Dedifferentiated amniotic fluid mesenchymal stem cell (primary cell): ENCODE measurements at regions not wholly inside any gene's neighbourhood (a gene's known extent, or its start where the extent isn't known, plus 50 kb on each side); places are given as distances from the start of the nearest gene placed in this dataset.

Experiments used
- DNase-seq: peaks from one replicate; pipeline ENCODE4 v3.0.0-alpha.2; 2016; ENCODE audit errors: extremely low spot score

DNA sequence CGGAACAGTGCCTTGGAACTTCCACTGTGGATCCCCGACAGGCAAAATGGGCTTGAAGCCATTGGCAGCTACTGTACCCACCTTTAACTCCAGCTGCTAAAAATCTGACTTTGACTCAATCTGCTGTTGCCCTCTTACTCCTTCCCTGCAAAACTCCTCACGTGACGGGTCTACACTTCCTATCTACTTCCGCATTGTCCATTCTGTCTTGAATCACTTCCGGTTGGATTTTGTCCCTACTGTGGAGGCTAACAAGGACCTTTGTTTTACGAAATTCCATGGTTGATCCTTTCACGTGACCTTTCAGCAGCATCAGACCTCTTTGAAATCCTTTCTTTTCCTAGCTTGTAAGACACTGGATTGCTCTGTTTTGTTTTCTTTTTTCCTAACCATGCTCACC, 268.4 kb downstream of the PRDM2 start:
- DNase-seq: no peak

DNA sequence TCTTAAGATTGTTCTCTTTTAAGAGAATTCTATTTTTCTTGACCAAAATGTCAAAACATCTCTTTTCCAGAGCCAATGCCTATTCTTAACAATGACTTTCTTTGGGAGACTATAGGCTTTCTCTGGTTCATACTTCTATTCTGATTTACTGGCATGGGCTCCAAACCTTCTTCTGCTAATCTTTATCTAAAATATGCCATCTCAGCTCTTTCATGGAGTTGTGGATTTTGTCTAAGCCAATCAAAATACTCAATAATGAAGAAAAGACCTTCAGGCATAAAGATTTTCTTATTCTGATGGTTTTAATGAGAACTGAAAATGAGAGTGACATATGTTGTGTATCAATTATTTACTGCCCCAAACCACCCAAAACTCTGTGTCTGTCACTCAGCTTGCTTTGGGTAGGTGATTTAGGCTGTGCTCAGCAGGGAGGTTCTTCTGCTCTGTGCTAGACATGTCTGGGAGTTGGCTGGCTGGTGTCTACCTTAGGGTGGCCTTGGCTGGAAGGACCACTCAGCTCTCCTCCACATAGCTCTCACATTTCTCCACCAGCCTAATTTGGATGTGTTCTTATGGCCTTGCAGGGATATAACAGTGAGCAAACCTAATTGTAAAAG, 270.8 kb downstream of the PRDM2 start:
- DNase-seq: no peak

DNA sequence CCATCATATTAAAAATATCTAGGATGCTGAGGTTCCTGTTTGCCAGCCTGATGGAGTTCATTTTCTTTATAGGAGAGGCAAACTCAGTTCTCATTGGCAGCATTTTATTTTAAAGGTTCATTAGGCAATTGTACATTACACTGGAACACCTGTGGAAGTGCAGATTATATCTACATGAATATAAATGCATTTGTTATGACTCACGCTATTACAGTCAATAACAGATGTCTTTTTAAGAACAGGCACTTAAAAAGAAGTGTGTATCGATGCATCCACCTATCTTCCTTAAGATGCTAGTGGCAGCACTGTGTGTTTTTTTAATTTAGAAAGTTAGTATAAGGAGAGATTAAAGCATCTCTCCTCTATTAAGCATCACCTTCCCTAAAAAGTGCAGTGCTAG, 276.5 kb downstream of the PRDM2 start:
- no peak for DNase-seq

DNA sequence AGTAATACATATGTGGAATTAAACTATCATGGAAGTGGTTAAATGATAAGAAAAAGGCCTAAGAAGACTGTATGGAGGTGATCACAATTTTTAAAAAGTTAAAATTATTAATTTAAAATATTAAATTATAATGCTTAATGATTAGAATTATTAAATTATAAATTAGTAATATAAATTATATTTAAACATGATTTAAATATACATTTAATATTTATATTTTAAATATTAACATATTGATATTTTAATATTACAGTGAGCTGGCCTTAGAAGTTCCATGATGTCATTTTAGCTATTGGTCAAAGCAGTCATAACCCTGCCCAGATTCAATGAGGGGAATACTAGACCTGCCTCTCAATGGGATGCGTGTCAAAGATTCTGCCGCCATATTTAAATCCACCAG, 281.2 kb downstream of the PRDM2 start:
- DNase-seq: no peak

DNA sequence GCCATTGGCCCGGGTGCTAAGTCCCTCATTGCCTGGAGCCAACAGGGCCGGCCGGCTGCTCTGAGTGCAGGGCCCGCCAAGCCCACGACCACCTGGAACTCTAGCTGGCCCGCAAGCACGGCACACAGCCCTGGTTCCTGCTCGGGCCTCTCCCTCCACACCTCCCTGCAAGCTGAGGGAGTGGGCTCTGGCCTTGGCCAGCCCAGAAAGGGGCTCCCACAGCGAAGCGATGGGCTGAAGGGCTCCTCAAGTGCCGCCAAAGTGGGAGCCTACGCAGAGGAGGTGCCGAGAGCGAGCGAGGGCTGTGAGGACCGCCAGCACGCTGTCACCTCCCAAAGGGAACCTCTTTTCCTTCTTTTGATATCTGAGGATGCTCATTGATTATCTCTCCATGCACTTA, 283.4 kb downstream of the PRDM2 start:
- no peak for DNase-seq

DNA sequence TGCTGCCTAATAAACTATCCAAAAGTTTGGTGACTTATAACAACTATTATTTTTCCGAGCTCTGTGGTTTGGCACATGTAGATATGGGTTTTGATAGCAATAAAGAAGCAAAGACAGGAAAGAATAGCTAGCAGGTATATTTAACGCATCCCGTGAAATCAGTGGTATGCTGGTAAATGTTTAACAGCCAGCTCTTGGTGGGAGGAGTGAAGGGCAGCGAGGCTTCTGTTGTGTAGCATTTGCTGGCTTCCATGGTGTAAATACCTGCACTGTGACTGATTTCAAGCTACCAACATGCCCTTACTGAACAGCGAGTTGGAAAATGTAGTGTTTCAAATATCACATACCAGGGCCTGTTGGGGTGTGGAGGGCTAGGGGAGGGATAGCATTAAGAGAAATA, 291.0 kb downstream of the PRDM2 start:
- DNase-seq: no peak

DNA sequence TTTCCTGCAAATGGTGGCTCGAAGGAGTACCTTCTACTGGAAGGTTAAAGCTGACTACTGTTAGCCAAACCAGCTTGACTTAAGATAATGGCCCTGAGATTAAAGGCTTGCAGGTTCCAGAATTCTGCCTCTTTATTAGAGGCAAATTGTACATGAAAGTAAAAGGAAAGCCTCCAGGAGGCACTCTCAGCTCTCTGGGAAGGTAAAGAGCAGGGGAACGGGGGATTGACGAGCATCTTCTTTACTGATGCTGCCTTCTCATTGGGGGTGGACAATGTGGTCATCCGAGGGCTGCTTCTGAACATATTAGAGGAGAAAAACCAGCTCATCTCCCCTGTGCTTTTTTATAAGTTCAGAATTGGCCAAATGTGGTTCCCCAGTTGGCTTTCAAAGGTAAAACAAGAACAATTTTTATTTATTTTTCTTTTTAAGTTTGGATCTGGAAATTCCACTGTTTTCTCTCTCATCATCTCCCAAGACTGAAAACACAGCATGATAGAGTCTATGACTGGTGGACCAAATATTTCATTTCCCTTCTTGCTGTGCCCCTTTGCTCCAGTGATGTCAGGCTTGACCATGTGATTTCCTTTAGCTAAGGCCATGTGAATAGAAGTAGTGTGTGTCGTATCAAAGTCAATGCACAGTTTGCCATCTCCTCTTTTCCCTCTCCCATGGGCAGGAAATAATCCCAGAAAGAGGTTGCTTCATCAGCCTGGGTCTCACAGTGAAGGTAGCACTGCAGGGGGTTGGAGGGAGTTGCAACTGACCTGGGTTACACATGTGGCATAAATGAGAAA, 292.7 kb downstream of the PRDM2 start:
- DNase-seq: no peak

DNA sequence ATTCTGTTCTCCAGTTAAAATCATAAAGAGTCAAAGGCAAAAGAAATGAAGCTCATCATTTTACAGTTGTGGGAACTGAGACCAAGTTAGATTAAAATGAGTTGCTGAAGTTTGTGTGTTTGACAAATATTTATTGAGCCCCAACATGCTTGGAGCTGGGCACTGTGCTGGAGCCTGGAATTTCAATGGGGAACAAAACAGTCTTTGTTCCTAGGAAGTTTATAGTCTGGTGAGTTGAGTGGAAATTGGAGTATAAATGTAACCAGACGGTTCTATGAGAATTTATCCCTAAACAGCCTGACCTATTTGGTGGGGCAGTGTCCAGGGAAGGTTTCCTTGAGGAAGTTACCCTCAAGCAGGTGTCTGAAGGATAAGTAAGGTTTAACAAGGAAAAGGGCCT, 294.4 kb downstream of the PRDM2 start:
- no peak for DNase-seq

DNA sequence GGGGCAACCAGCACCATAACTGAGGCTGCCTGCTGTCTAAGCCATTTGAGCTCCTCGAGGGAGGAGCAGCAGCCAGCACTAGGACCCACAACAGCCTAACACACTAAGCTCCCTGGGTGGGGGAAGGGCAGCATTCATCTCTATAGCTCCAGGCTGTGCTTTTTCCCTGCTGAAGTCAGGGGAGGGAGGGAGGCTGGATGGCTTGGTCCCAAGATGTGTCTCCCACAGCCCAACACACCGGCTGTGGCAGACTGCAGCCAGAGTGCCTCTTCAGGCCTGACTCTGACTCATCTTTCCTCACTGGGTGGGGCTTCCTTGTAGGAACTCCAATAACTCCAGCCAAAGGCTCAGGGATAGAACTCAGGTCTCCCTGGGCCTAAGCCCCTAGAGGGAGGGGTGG, 296.3 kb downstream of the PRDM2 start:
- DNase-seq: no peak

DNA sequence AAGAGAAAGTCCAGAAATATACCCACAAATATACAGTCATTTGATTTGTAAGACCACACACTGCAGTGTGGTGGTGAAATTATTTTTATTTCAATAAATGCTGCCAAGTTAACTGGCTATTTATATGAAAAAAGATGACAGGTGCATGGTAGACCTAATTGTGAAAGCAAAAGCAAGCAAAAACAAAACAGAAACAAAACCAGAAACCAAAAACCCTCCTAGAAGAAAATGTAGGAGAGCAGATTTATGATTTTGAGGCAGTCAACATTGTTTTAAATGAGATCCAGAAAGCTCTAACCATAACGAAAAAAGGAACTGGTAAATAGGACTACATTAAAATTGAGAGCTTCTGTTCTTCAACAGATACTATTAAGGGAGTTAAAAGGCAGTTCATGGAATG, 303.6 kb downstream of the PRDM2 start:
- DNase-seq: no peak

DNA sequence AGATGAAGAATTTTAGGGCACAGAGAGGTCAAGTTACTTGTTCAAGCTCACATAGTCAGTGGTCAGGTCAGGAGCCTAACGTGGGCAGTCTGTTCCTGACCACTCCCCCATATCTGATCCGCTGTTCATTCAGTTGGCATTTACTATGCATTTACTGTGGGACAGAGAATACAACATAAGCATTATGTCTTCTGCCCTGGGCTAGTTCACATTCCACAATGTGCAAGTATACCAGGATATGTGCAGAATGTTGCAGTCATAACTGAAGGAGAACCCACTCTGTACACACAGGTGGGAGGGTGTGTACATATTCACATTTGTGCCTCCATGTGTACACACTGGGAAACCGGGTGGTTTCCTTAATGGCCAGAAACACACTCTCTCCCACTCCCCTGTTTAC, 309.6 kb downstream of the PRDM2 start:
- DNase-seq: no peak

DNA sequence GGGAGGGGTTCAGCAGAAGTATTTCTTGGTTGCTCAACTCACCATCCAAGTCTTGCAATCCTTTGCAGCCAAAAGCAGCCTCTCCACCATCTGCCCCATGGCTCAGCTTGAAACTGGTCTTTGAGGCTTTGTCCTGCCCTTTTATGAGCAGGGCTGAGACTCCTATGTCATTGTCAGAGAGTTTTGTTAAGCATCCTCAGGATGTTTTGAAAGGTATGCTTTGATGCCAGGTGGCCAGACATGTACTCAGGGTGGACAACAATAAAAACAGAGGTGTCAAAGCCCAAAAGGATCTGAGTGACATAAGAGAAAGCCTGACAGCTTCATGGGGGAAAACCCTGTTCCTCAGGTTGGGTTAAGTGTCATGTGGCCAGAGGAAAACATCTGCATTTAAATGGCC, 310.5 kb downstream of the PRDM2 start:
- DNase-seq: no peak

DNA sequence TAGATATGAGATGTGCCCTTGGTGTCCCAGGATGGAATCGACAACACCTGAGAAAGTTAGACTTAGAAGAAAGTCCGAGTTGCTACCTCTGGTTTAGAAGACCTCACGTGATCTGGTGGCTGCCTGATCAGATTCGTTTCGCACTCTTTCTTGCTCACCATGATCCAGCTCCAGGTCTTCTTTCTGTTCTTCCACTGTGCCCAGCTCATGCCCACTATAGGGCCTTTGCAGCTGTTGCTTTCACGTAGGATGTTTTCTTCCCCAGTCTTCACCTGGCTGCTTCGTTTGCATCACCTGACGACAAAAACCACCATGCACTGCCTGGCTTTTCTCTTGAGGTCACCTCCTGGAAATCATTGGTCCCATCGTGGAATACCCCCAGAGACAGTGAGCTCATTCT, 311.1 kb downstream of the PRDM2 start:
- no peak for DNase-seq

DNA sequence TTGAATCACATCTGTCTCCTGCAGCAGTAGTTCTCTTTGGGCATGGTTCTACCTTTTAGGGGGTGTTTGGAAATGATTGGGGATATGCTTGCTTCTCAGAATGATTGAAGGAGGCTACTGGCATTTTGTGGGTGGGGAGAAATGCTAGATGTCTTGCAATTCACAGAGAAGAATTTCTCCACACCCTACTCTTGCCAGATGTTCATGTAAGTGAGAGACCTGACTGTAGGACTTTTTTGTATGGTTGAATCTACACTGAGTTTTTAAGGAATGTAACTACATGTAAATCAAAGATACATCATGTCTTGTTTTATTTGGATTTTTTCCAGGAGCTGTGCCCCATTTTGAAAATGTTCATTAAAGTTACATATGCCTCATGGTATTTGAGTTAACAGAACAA, 311.9 kb downstream of the PRDM2 start:
- DNase-seq: no peak

DNA sequence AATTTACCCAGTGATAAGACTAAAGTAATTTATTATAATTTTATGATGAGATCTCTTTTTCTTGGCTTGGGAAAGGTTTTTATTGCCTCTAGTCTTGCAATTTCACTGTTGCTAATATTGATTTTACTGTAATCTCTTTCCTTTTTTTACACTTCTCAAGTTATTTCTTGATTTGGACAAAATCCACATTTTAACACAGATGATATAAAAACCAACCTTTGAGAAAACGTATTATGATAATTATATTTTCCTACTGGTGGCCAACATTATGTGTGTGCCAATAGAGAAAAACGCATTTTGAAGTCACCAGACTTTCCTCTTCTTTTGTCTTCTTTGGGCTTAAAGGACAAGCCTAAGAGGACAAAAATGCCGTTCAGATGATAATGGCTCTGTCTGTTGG, 314.9 kb downstream of the PRDM2 start:
- DNase-seq: no peak

DNA sequence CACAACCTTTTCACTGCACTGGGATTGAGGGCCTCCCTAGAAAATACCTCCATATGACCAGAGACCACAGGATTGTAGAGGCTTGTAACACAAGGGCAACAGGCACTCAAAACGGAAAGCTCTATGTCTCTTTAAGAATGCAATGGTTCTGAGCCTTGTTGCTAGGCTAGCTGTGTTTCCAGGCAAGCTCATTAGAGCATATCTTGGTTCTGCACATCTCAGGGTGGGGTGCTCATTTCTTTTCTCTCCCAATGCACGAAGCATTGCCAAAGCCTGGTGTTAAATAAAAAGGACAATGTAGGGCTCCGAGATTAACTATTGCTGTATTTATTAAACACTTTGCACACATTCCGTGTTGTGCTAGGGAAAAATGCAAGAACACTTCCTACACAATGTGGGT, 315.9 kb downstream of the PRDM2 start:
- no peak for DNase-seq

DNA sequence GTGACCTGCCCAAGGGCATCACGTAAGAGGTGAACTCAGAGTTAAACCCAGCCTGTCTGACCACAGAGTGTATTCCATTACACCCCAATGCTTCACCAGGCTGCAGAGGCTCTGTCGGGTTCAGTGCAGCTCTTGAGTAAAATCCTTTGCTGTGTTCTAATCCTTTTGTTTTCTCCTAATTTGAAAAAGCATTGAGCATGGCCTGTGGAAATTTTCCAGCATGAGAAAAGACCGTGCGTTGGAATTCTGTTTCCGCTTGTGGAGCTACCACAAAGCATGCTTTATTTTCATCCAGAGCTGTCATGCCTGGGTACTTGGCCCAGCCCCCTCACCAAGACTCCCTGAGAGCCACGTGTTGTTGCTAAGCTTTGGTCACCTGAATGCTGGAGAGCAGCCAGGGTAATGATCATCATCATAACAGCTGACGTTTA, 317.6 kb downstream of the PRDM2 start:
- DNase-seq: no peak

DNA sequence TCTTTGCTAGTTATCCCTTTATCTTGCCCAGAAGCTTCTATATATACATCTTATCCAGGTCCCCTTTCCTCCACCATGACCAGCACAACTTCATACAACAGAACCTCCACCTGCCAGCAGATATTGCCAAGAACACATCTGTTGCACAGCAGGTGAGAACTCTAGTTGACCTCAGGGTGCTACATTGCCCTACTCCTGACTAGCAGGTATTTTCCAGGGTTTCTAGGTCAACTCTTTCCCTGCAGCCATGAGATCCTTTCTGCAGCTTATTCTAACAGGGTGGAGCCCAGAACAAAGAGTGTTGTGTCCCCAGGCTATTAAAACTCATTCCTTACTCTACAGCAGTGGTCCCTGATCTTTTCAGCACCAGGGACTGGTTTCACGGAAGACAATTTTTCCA, 319.5 kb downstream of the PRDM2 start:
- DNase-seq: no peak

DNA sequence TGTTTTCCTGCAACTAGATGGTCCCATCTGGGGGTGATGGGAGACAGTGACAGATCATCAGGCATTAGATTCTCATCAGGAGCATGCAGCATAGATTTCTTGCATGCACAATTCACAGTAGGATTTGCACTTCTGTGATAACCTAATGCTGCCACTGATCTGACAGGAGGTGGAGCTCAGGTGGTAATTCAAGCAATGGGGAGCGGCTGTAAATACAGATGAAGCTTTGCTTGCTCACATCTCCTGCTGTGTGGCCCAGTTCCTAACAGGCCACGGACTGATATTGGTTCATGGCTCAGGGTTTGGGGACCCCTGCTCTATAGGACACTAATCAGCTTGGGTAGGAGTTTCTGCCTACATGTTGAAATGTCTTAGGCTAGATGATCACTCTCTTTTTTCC, 320.0 kb downstream of the PRDM2 start:
- DNase-seq: no peak

DNA sequence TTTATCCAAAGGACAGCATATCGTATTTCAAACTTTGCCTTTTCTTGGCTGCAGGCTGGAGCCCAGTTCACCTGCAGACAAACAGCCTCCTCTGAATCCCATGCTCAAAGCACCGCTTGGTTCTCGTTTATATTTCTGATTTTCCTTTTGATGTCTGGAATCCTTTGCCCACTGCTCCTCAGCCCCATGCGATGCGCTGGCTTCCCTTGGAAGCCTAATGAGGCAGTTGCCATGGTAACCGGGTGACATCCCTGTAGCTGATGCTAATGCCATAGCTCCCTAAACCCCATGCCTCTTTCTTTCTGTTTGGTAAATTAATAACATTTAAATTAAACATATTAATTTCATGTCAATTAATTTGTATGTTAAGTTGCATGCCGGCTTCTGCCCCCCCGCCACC, 327.1 kb downstream of the PRDM2 start:
- no peak for DNase-seq

DNA sequence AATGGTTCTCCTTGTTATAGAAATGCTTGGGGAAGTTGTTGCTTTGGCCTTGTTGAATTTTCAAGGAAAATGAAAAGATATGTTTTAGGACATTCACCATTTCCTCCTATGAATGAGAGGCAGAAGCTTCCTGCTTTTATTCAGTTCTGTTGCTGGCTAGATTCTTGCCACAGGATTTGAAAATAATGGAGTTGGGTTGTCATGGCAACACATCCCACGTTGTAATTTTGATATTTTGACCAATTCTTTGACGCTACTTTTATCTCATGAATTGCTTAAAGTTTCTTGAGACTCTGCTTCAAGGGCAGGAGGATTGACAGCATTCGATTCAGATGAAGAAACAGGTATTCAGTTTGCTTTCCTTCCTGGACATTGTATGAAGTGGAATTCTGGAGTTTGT, 331.5 kb downstream of the PRDM2 start:
- no peak for DNase-seq

DNA sequence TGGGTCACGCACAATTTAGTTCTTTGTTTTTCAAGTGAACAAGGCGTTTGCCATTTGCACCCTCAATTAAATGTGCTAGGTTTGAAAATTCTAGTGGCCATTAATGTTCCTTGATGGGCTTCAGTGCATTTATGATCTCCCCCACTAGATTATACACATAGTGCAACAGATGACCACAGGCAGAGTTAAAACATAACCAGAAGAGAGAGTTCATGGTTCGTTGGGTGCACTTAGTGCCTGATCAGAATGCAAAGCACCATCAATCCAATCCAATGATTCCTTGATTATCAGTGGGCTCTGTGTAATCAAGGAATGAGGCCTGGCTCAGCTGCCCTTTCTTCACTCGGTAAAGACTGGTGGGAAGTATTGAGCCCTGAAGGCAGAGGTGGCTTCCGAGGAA, 334.5 kb downstream of the PRDM2 start:
- DNase-seq: no peak

DNA sequence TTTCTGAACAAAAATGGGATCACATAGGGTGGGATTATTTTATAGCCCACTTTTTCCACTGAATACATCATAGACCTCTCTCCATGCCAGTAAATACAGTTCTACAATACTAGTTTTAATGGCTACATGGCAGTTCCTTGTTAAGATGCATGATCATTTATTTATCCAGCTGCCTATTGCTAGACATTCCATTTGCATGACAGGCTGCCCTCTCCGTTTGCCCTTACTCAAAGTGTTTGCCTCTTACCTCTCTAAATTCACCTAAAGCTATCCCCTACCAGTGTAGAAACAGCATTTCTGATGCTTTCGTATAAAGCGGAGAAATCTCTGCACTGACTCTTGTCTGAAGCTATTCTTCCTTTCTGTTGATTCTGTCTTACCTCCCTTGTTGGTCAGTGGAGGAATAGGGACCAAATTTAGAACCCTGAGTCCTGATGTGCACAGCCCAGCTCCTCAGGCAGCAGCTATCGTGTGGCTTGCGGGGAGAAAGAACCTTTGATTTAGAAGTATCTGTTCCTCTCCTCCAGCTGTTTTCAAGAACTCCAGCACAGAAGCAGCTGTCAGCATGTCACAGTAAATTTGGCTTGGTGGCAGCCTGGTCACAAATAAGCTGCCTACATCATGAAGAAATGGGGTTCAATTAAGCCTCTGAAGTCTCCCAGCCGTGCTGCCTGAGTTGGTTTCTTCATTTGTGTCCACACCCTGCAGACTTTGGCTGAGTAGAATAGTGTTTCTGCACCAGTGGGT, 337.3 kb downstream of the PRDM2 start:
- no peak for DNase-seq
